ENCODE measurements at regions not wholly inside any gene's neighbourhood (a gene's known extent, or its start where the extent isn't known, plus 50 kb on each side); places are given as distances from the start of the nearest gene placed in this dataset.

DNA sequence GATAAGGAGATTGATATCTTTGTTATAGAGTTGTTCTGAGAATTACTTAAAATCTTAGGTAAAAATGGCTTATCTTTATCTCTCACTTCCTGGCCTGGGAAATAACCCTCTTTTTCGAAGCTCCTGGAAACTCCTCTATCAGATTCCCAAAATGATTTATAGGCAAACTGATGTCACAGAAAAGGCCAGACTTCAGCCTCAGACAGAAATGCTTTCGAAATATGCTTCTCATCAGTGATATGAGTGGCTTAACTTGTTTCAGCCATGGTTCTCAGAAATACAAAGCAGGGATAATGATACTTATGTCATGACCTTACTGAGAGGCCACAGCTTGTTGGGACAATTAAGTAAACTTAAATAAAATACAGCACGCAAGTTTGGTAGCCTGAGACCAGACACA, 85.3 kb upstream of the HS3ST1 start:
- no peak for DNase-seq (ENCODE audit: low spot score in 2 of 2)
- Histone ChIP-seq H3K9me3 (no peaks in the 10 kb centered on the region), H3K27me3 (no peaks in the 10 kb centered on the region), H3K27ac (no peak overlapping the region), H3K4me3 (no peak overlapping the region), H3K4me1 (no peaks in the 10 kb centered on the region), H3K36me3 (no peaks in the 10 kb centered on the region)
- TF ChIP-seq, protein P1, sequence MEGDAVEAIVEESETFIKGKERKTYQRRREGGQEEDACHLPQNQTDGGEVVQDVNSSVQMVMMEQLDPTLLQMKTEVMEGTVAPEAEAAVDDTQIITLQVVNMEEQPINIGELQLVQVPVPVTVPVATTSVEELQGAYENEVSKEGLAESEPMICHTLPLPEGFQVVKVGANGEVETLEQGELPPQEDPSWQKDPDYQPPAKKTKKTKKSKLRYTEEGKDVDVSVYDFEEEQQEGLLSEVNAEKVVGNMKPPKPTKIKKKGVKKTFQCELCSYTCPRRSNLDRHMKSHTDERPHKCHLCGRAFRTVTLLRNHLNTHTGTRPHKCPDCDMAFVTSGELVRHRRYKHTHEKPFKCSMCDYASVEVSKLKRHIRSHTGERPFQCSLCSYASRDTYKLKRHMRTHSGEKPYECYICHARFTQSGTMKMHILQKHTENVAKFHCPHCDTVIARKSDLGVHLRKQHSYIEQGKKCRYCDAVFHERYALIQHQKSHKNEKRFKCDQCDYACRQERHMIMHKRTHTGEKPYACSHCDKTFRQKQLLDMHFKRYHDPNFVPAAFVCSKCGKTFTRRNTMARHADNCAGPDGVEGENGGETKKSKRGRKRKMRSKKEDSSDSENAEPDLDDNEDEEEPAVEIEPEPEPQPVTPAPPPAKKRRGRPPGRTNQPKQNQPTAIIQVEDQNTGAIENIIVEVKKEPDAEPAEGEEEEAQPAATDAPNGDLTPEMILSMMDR (IDR thresholded peaks at IDR 0.05), result no peak
- TF ChIP-seq POLR2A (IDR thresholded peaks at IDR 0.05), result no peak
- WGBS, 2 donors, result 37 to 44% methylated on average over 3 of the region's 3 CpGs

DNA sequence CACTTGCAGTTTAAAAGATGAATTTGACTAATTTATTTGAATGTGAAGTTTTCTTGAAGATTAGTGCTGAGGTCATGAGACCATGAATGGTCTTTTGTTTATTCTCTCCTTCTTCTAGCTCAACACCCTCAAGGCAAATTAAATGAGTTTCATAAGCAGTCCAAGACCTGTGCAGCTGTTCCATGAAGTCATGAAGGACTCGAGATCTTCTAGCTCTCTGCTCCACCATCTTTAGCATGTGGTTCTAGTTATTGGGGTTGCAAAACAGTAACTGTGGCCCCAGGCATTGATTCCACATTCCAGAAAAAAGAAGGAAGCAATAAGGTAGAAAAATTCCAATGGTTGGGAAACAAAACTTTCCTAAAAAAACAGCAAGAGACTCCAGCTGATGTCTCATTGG, 84.2 kb upstream of the HS3ST1 start:
- TF ChIP-seq POLR2A (IDR thresholded peaks at IDR 0.05) (no peak), EP300 (IDR thresholded peaks at IDR 0.05) (no peak)
- TF ChIP-seq, protein P1 (IDR thresholded peaks at IDR 0.05), result no peak
- Histone ChIP-seq H3K4me3 (no peak overlapping the region), H3K4me1 (no peaks in the 10 kb centered on the region), H3K9me3 (no peaks in the 10 kb centered on the region), H3K36me3 (no peaks in the 10 kb centered on the region), H3K27ac (no peak overlapping the region), H3K27me3 (no peaks in the 10 kb centered on the region)
- no peak for DNase-seq (ENCODE audit: low spot score in 2 of 2)
- 23 to 35% methylated on average over 1 of the region's 1 CpG for WGBS, 2 donors

DNA sequence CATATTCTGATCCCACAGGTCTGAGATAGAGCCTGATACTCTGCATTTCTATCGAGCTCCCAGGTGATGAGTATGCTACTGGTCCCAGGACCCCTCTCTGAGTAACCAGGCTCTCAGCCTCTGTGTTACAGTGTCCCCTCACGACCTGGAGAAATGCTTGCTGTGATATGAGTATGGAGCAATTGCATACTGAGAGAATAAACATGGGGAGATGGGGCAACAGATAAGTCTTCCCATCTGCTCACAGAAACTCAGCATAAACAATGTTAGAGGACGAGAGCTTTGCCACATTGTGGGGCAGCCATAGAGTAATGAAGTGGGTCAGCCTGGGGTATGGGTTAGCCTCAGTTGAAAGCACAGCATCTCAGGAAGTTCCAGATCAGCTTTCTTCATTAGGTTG, 82.6 kb upstream of the HS3ST1 start:
- WGBS, 2 donors, result 71 to 87% methylated on average over 3 of the region's 3 CpGs
- H3K36me3 ChIP-seq, result no peaks in the 10 kb centered on the region
- no peak for DNase-seq (ENCODE audit: low spot score in 2 of 2)
- no peak overlapping the region for H3K27ac ChIP-seq
- TF ChIP-seq, protein P1 (IDR thresholded peaks at IDR 0.05), result no peak
- no peak for TF ChIP-seq POLR2A (IDR thresholded peaks at IDR 0.05)
- no peak for TF ChIP-seq EP300 (IDR thresholded peaks at IDR 0.05)
- no peaks in the 10 kb centered on the region for H3K9me3 ChIP-seq
- H3K27me3 ChIP-seq, result no peaks in the 10 kb centered on the region
- no peaks in the 10 kb centered on the region for H3K4me1 ChIP-seq
- H3K4me3 ChIP-seq, result no peak overlapping the region

DNA sequence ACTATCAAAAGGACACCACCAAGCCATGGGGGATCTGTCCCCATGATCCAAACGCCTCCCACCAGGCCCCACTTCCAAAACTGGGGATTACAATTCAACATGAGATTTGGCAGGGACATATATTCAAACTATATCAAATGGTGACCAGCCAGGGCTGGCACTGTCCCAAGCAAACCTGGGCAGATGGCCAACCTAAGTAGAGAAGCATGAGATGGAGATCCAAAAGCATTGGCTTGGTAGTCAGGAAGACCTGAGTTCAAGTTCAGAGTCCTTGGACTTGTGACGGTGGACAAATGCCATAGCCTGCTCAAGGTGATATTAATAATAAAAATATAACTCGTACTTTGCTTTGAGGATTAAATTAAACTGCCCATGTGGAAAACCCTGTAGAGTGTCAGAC, 79.2 kb upstream of the HS3ST1 start:
- Histone ChIP-seq H3K27ac (no peak overlapping the region), H3K9me3 (no peaks in the 10 kb centered on the region), H3K4me1 (no peaks in the 10 kb centered on the region), H3K4me3 (no peak overlapping the region), H3K27me3 (no peaks in the 10 kb centered on the region), H3K36me3 (no peaks in the 10 kb centered on the region)
- WGBS, 2 donors, result 76 to 86% methylated on average over 3 of the region's 3 CpGs
- TF ChIP-seq EP300 (IDR thresholded peaks at IDR 0.05) (no peak), POLR2A (IDR thresholded peaks at IDR 0.05) (no peak)
- TF ChIP-seq, protein P1 (IDR thresholded peaks at IDR 0.05), result no peak
- DNase-seq (ENCODE audit: low spot score in 2 of 2), result no peak

DNA sequence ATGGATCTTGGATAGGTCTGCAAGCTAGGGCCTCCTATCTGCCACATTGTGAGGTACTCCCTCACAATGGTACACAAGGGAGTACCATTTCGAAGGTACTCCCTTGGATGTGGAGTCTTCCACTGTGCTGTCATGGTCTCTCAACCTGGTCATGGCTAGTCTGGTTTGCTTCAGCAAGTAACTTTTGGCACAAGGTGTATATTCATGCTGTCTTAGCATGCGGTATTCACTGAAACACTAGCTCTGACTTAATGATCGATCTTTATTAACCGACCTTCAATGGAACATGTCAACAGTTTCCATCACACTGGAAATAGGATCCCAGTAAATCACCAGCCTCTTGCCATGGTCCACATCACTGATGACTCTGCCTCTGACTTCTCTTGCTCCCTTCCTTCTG, 77.5 kb upstream of the HS3ST1 start:
- no peaks in the 10 kb centered on the region for H3K36me3 ChIP-seq
- DNase-seq (ENCODE audit: low spot score in 2 of 2), result no peak
- no peak overlapping the region for H3K27ac ChIP-seq
- H3K9me3 ChIP-seq, result no peaks in the 10 kb centered on the region
- WGBS, 2 donors, result 92 to 95% methylated on average over 4 of the region's 4 CpGs
- TF ChIP-seq EP300 (IDR thresholded peaks at IDR 0.05) (no peak), POLR2A (IDR thresholded peaks at IDR 0.05) (no peak)
- TF ChIP-seq, protein P1 (IDR thresholded peaks at IDR 0.05), result no peak
- no peaks in the 10 kb centered on the region for H3K4me1 ChIP-seq
- no peaks in the 10 kb centered on the region for H3K27me3 ChIP-seq
- H3K4me3 ChIP-seq, result no peak overlapping the region

Data from tibial nerve (tissue), 4 donors.